ENCODE measurements at regions not wholly inside any gene's neighbourhood (a gene's known extent, or its start where the extent isn't known, plus 50 kb on each side); places are given as distances from the start of the nearest gene placed in this dataset.

GRCh38 chr12:127900386-127900785, 366.6 kb upstream of the TMEM132C start:
- H3K36me3 ChIP-seq, result no peaks in the 10 kb centered on the region
- WGBS, 4 donors, result 68 to 73% (median 71%) methylated on average over 5 of the region's 5 CpGs
- peaks cover 0 to 4% (median 0%) of the 10 kb centered on the region in 12 donors for H3K9me3 ChIP-seq
- DNase-seq (no peak), ATAC-seq (no peak)
- H3K27me3 ChIP-seq, result peaks cover 0 to 2% (median 0%) of the 10 kb centered on the region in 9 donors
- H3K4me1 ChIP-seq, result no peaks in the 10 kb centered on the region
- no peak overlapping the region for H3K4me3 ChIP-seq
- TF ChIP-seq POLR2A (IDR thresholded peaks at IDR 0.05), result no peak
- TF ChIP-seq CTCF (IDR thresholded peaks at IDR 0.05), result no peak
- intact Hi-C loops (cut with DNase I), result no loop called here
- H3K27ac ChIP-seq, result no peak overlapping the region

- Histone ChIP-seq H3K4me1 (no peaks in the 10 kb centered on the region), H3K27me3 (peaks cover 0 to 5% (median 0%) of the 10 kb centered on the region in 9 donors), H3K27ac (no peak overlapping the region), H3K4me3 (no peak overlapping the region), H3K36me3 (no peaks in the 10 kb centered on the region), H3K9me3 (peaks cover 0 to 12% (median 0%) of the 10 kb centered on the region in 12 donors)
- TF ChIP-seq CTCF (IDR thresholded peaks at IDR 0.05) (no peak), POLR2A (IDR thresholded peaks at IDR 0.05) (no peak)
- DNase-seq (no peak), ATAC-seq (no peak)
- intact Hi-C loops (cut with DNase I), result no loop called here
- WGBS, 4 donors, result 16 to 28% (median 23%) methylated on average over 5 of the region's 5 CpGs
Observed at GRCh38 chr12:127903146-127903545, 363.8 kb upstream of the TMEM132C start.

- no peak for TF ChIP-seq POLR2A (IDR thresholded peaks at IDR 0.05)
- no peak for TF ChIP-seq CTCF (IDR thresholded peaks at IDR 0.05)
- 77 to 84% (median 80%) methylated on average over 2 of the region's 2 CpGs for WGBS, 4 donors
- no peak for ATAC-seq
- H3K4me1 ChIP-seq, result no peaks in the 10 kb centered on the region
- H3K9me3 ChIP-seq, result peaks cover 0 to 12% (median 0%) of the 10 kb centered on the region in 12 donors
- DNase-seq, result no peak
- H3K36me3 ChIP-seq, result no peaks in the 10 kb centered on the region
- peaks cover 0 to 5% (median 0%) of the 10 kb centered on the region in 9 donors for H3K27me3 ChIP-seq
- H3K27ac ChIP-seq, result no peak overlapping the region
- H3K4me3 ChIP-seq, result no peak overlapping the region
- intact Hi-C loops (cut with DNase I), result no loop called here
Observed at GRCh38 chr12:127909041-127909440, 357.9 kb upstream of the TMEM132C start.

- DNase-seq (no peak), ATAC-seq (no peak)
- H3K9me3 ChIP-seq, result no peaks in the 10 kb centered on the region
- intact Hi-C loops (cut with DNase I), result no loop called here
- no peak overlapping the region for H3K27ac ChIP-seq
- no peak overlapping the region for H3K4me3 ChIP-seq
- H3K4me1 ChIP-seq, result peaks cover 0 to 7% (median 0%) of the 10 kb centered on the region in 12 donors
- TF ChIP-seq POLR2A (IDR thresholded peaks at IDR 0.05) (no peak), CTCF (IDR thresholded peaks at IDR 0.05) (no peak)
- H3K36me3 ChIP-seq, result no peaks in the 10 kb centered on the region
- WGBS, 4 donors, result 79 to 87% (median 85%) methylated on average over 5 of the region's 5 CpGs
- no peaks in the 10 kb centered on the region for H3K27me3 ChIP-seq
Observed at GRCh38 chr12:127911291-127911690, 355.7 kb upstream of the TMEM132C start.

All from heart left ventricle (tissue), 16 donors.